GM23338 (cell line): ENCODE measurements at regions not wholly inside any gene's neighbourhood (a gene's known extent, or its start where the extent isn't known, plus 50 kb on each side); places are given as distances from the start of the nearest gene placed in this dataset.

Experiments
- CREB1 ChIP-seq: fragments of 250-450 bp; sonication (Bioruptor Pico); IDR thresholded peaks from 2 replicates; pipeline ENCODE4 v1.5.0; 2020; ENCODE audit warnings: low read depth, mild to moderate bottlenecking, moderate library complexity
- CTCF ChIP-seq, 2 experiments: fragments of 200-600 bp in 1 of 2; sonication (generic) in 1 of 2; conservative IDR thresholded peaks; 2 replicates each; pipeline versions ENCODE4 v1.5.1 to v1.6.1; 2016 to 2017; ENCODE audit warnings: antibody characterized with exemption in 2 of 2, low read depth in 2 of 2, mild to moderate bottlenecking in 2 of 2, moderate library complexity in 1 of 2
- EZH2 ChIP-seq: fragments of 200-600 bp; sonication (generic); IDR thresholded peaks from one replicate; pipeline ENCODE4 v1.8.0; 2017; ENCODE audit warnings: antibody characterized with exemption, mild to moderate bottlenecking, low read depth; ENCODE audit not compliant: unreplicated experiment
- EZH2phosphoT487 ChIP-seq: fragments of 200-600 bp; sonication (generic); IDR thresholded peaks from one replicate; pipeline ENCODE4 v1.8.1; 2018; ENCODE audit warnings: antibody characterized with exemption; ENCODE audit not compliant: unreplicated experiment
- POLR2AphosphoS5 ChIP-seq: IDR thresholded peaks from 2 replicates; pipeline ENCODE4 v1.6.1; 2016; ENCODE audit warnings: antibody characterized with exemption, low read depth

GRCh38 chr10:78588194-78588811 is 480.5 kb upstream of the ZMIZ1 start:
- no peak for TF ChIP-seq CTCF (conservative IDR thresholded peaks at IDR 0.05; ENCODE audit: low read depth in 2 of 2)
- no peak for TF ChIP-seq EZH2
- no peak for TF ChIP-seq CREB1 (CRISPR knock-in tag)
- no peak for TF ChIP-seq POLR2AphosphoS5
- TF ChIP-seq EZH2phosphoT487, result no peak
